IMR-90 (cell line): ENCODE measurements at regions not wholly inside any gene's neighbourhood (a gene's known extent, or its start where the extent isn't known, plus 50 kb on each side); places are given as distances from the start of the nearest gene placed in this dataset.

Source experiments
- ATAC-seq: fragments of 200-7000 bp; cut with Tn5 transposase; 2 replicates; pipeline ENCODE4 v1.9.1; 2020; ENCODE audit warnings: low read depth, mild to moderate bottlenecking, moderate library complexity
- BruUV-seq: library from RNA; stranded (reverse); fragments of 400-500 nt; replicated peaks from 2 replicates; lab custom pipeline; 2021; lab: Mats Ljungman, UMichigan
- CTCF ChIA-PET: fragments of 300-600 bp; formaldehyde crosslinking; extraction: SDS; loops from one replicate; lab custom pipeline; 2021; ENCODE audit warnings: antibody characterized with exemption; lab: Yijun Ruan, JAX
- POLR2A ChIA-PET: fragments of 300-600 bp; sonication (Branson Sonifier 250); formaldehyde crosslinking; loops from one replicate; lab custom pipeline; 2022; ENCODE audit warnings: antibody characterized with exemption; ENCODE audit not compliant: unreplicated experiment; lab: Charles Lee
- DNase-seq: peaks from one replicate; pipeline ENCODE4 v3.0.0; 2013
- H2AFZ ChIP-seq: replicated peaks from 2 replicates; pipeline ENCODE3; 2013; ENCODE audit warnings: low read length, mild to moderate bottlenecking; ENCODE audit not compliant: poor library complexity
- H2AK5ac ChIP-seq: 2 replicates; pipeline ENCODE4 v1.6.1; 2013; ENCODE audit warnings: low read depth, low read length, inconsistent platforms
- H2AK9ac ChIP-seq: replicated peaks from 2 replicates; pipeline ENCODE3; 2013; ENCODE audit warnings: mild to moderate bottlenecking, low read depth, low read length, moderate library complexity; ENCODE audit not compliant: poor library complexity
- H2BK120ac ChIP-seq: 2 replicates; pipeline ENCODE4 v1.6.1; 2013; ENCODE audit warnings: low read depth, low read length, inconsistent platforms
- H2BK15ac ChIP-seq: 3 replicates; pipeline ENCODE4 v1.6.1; 2013; ENCODE audit warnings: low read depth, low read length, inconsistent platforms
- H2BK20ac ChIP-seq: 2 replicates; pipeline ENCODE4 v1.6.1; 2013; ENCODE audit warnings: low read depth, mild to moderate bottlenecking, inconsistent platforms, low read length, moderate library complexity
- H2BK5ac ChIP-seq: 2 replicates; pipeline ENCODE4 v1.6.1; 2013; ENCODE audit warnings: mild to moderate bottlenecking, low read depth, low read length, inconsistent platforms; ENCODE audit not compliant: poor library complexity, severe bottlenecking
- H3K14ac ChIP-seq: replicated peaks from 2 replicates; pipeline ENCODE4 v1.6.1; 2013; ENCODE audit warnings: low read depth, low read length, inconsistent platforms
- H3K18ac ChIP-seq: 2 replicates; pipeline ENCODE4 v1.6.1; 2013; ENCODE audit warnings: low read depth, low read length, control low read depth
- H3K23ac ChIP-seq: 2 replicates; pipeline ENCODE4 v1.6.1; 2013; ENCODE audit warnings: low read depth, low read length, inconsistent platforms
- H3K27ac ChIP-seq: 2 replicates; pipeline ENCODE4 v1.5.1; 2013; ENCODE audit warnings: mild to moderate bottlenecking, control low read depth, low read length; ENCODE audit not compliant: insufficient read depth
- H3K27me3 ChIP-seq: 2 replicates; pipeline ENCODE4 v1.6.1; 2013; ENCODE audit warnings: low read length; ENCODE audit not compliant: control insufficient read depth, insufficient read depth
- H3K36me3 ChIP-seq: 2 replicates; pipeline ENCODE4 v1.6.1; 2013; ENCODE audit warnings: low read length, mixed read lengths; ENCODE audit not compliant: control insufficient read depth, insufficient read depth
- H3K4ac ChIP-seq: 2 replicates; pipeline ENCODE4 v1.6.1; 2013; ENCODE audit warnings: low read depth, low read length, inconsistent platforms
- H3K4me1 ChIP-seq: 2 replicates; pipeline ENCODE4 v1.6.1; 2013; ENCODE audit warnings: low read length, mixed read lengths; ENCODE audit not compliant: control insufficient read depth, insufficient read depth
- H3K4me2 ChIP-seq: 2 replicates; pipeline ENCODE4 v1.6.1; 2013; ENCODE audit warnings: low read depth, mild to moderate bottlenecking, control low read depth, low read length, moderate library complexity
- H3K4me3 ChIP-seq: 2 replicates; pipeline ENCODE4 v1.5.1; 2013; ENCODE audit warnings: low read depth, mild to moderate bottlenecking, control low read depth, low read length, moderate library complexity; ENCODE audit not compliant: insufficient read depth
- H3K56ac ChIP-seq: 2 replicates; pipeline ENCODE4 v1.6.1; 2013; ENCODE audit warnings: low read length, inconsistent platforms; ENCODE audit not compliant: insufficient read depth; ENCODE audit errors: extremely low read depth
- H3K79me1 ChIP-seq, 2 experiments: 2 replicates each; pipeline ENCODE4 v1.6.1; 2013; ENCODE audit warnings: low read length in 2 of 2, inconsistent platforms in 1 of 2, low read depth in 1 of 2
- H3K9ac ChIP-seq: 2 replicates; pipeline ENCODE4 v1.6.1; 2013; ENCODE audit warnings: low read depth, low read length, control low read depth
- H3K9me1 ChIP-seq: 2 replicates; pipeline ENCODE4 v1.6.1; 2013; ENCODE audit warnings: low read length, inconsistent platforms; ENCODE audit not compliant: insufficient read depth
- H3K9me3 ChIP-seq: 2 replicates; pipeline ENCODE4 v1.6.1; 2013; ENCODE audit warnings: low read length; ENCODE audit not compliant: control insufficient read depth, insufficient read depth
- H4K20me1 ChIP-seq: 2 replicates; pipeline ENCODE4 v1.6.1; 2013; ENCODE audit warnings: low read length, inconsistent platforms; ENCODE audit not compliant: insufficient read depth
- H4K5ac ChIP-seq: 2 replicates; pipeline ENCODE4 v1.6.1; 2013; ENCODE audit warnings: mild to moderate bottlenecking, low read depth, low read length, control low read depth
- H4K8ac ChIP-seq, 2 experiments: 2 replicates each; pipeline ENCODE4 v1.6.1; 2013; ENCODE audit warnings: low read depth in 2 of 2, low read length in 2 of 2, control low read depth in 1 of 2, inconsistent platforms in 1 of 2
- H4K91ac ChIP-seq: 2 replicates; pipeline ENCODE4 v1.6.1; 2013; ENCODE audit warnings: low read depth, low read length, inconsistent platforms; ENCODE audit not compliant: insufficient read depth
- CEBPB ChIP-seq: IDR thresholded peaks from 2 replicates; pipeline ENCODE4 v1.6.1; 2012; ENCODE audit warnings: low read depth, low read length, improper control_type of control experiment
- CHD1 ChIP-seq: IDR thresholded peaks from 2 replicates; pipeline ENCODE4 v1.6.1; 2012; ENCODE audit warnings: low read depth, low read length, improper control_type of control experiment
- NFE2L2 ChIP-seq: fragments of 150-350 bp; IDR thresholded peaks from 2 replicates; pipeline ENCODE4 v1.6.1; 2016; ENCODE audit warnings: low read depth, mild to moderate bottlenecking, low read length
- RCOR1 ChIP-seq: IDR thresholded peaks from 2 replicates; pipeline ENCODE4 v1.6.1; 2012; ENCODE audit warnings: mild to moderate bottlenecking, low read length, improper control_type of control experiment; ENCODE audit not compliant: insufficient replicate concordance
- RFX5 ChIP-seq: IDR thresholded peaks from 2 replicates; pipeline ENCODE4 v1.8.0; 2012; ENCODE audit warnings: low read depth, mild to moderate bottlenecking, low read length, moderate library complexity
- WGBS, 2 experiments: methylation state at CpG; one replicate each; pipeline versions ENCODE4 v1.1.5 to v1.1.7; 2013; ENCODE audit warnings: missing lambda C conversion rate in 2 of 2; ENCODE audit not compliant: insufficient read length in 1 of 2; ENCODE audit errors: extremely low coverage in 2 of 2; 5-methylcytosine and 5-hydroxymethylcytosine counted together
- dilution Hi-C: fragments of 300-500 bp; cut with HindIII; formaldehyde crosslinking; loops from one replicate; pipeline ENCODE4 v1.14.3; 2018; ENCODE audit warnings: low sequenced_read_pairs; ENCODE audit not compliant: unreplicated experiment
- in situ Hi-C: fragments of 300-500 bp; cut with MboI; formaldehyde crosslinking; loops from 3 replicates; pipeline ENCODE4 v1.14.3; 2019; ENCODE audit warnings: low sequenced_read_pairs, inconsistent platforms, mixed read lengths
- intact Hi-C: fragments of 100-400 bp; cut with micrococcal nuclease; formaldehyde crosslinking; loops from 2 replicates; pipeline ENCODE4 v1.10.0; 2022

- in situ Hi-C loops, result no loop called here
- dilution Hi-C loops, result no loop called here
- no peak for DNase-seq
These were observed 548.5 kb upstream of the KLF12 start for GRCh38 chr13:74682746-74683145.

More at GRCh38 chr13:74682746-74683145, 548.5 kb upstream of the KLF12 start:
- no peaks in the 10 kb centered on the region for H3K79me1 ChIP-seq
- no CpG with 5 or more reads among the region's 1 CpG for WGBS, 2 experiments
- no peak overlapping the region for H4K91ac ChIP-seq
- H3K56ac ChIP-seq, result no peak overlapping the region
- ChIA-PET POLR2A (no interaction called here), CTCF (interaction anchor here (0.9 kb wide), 1 partner anchor 9 kb away, joined by 3 read pairs; no protein-coding TSS in a partner anchor)
- H2AK9ac ChIP-seq, result no peak overlapping the region
- no peaks in the 10 kb centered on the region for H3K4me1 ChIP-seq
- no peak overlapping the region for H2BK20ac ChIP-seq
- no peaks in the 10 kb centered on the region for H3K9me1 ChIP-seq
- H3K4me2 ChIP-seq, result no peak overlapping the region
- no peak overlapping the region for H3K4ac ChIP-seq
- no TSS peak for BruUV-seq
- intact Hi-C loops, result no loop called here
- no peaks in the 10 kb centered on the region for H3K36me3 ChIP-seq
- no peak overlapping the region for H3K9ac ChIP-seq
- no peak overlapping the region for H3K27ac ChIP-seq
- no peak overlapping the region for H3K4me3 ChIP-seq
- no peak overlapping the region for H3K23ac ChIP-seq
- no peak overlapping the region for H2BK15ac ChIP-seq
- no peak overlapping the region for H4K5ac ChIP-seq
- H4K8ac ChIP-seq, result no peak overlapping the region
- ATAC-seq, result no peak
- no peaks in the 10 kb centered on the region for H4K20me1 ChIP-seq
- no peak overlapping the region for H2AK5ac ChIP-seq
- no peaks in the 10 kb centered on the region for H3K27me3 ChIP-seq
- no peaks in the 10 kb centered on the region for H3K9me3 ChIP-seq
- no peak overlapping the region for H2BK5ac ChIP-seq
- no peak overlapping the region for H2BK120ac ChIP-seq
- H3K18ac ChIP-seq, result no peak overlapping the region
- no peak overlapping the region for H3K14ac ChIP-seq
- TF ChIP-seq NFE2L2 (no peak), CEBPB (no peak), CHD1 (no peak), RFX5 (no peak), RCOR1 (no peak)
- no peak overlapping the region for H2AFZ ChIP-seq
